Stimulated activated CD8-positive, alpha-beta memory T cell treated with anti-CD3 and anti-CD28 coated beads, Interleukin-4, amount 100 ng/mL, for 24 hours (primary cell): ENCODE measurements at regions not wholly inside any gene's neighbourhood (a gene's known extent, or its start where the extent isn't known, plus 50 kb on each side); places are given as distances from the start of the nearest gene placed in this dataset.
"Not testable (repeated sequence)": the region's sequence is repeated elsewhere in the genome, so short reads cannot be mapped to it uniquely, and the experiment has no call there.

Source experiments
- DNase-seq: peaks from one replicate; pipeline ENCODE4 v3.0.0-alpha.2; 2020; ENCODE audit warnings: low read depth

GRCh38 chr10:43931308-43931930 is 282.7 kb upstream of the ZNF32 start:
- no peak for DNase-seq

- no peak for DNase-seq
These were observed 282.1 kb upstream of the ZNF32 start for GRCh38 chr10:43930777-43931176.

GRCh38 chr10:43930243-43930642 is 281.6 kb upstream of the ZNF32 start:
- no peak for DNase-seq

GRCh38 chr10:43929122-43929521 is 280.4 kb upstream of the ZNF32 start:
- no peak for DNase-seq

GRCh38 chr10:43928425-43928968 is 279.8 kb upstream of the ZNF32 start:
- no peak for DNase-seq

- no peak for DNase-seq
These were observed 278.3 kb upstream of the ZNF32 start for GRCh38 chr10:43926875-43927406.

- DNase-seq: no peak
These were observed 277.7 kb upstream of the ZNF32 start for GRCh38 chr10:43926371-43926770.

GRCh38 chr10:43925793-43926192 is 277.1 kb upstream of the ZNF32 start:
- DNase-seq: no peak

GRCh38 chr10:43923328-43923727 is 274.6 kb upstream of the ZNF32 start:
- no peak for DNase-seq

- DNase-seq: no peak
These were observed 273.9 kb upstream of the ZNF32 start for GRCh38 chr10:43922335-43923280.

- DNase-seq: no peak
These were observed 273.2 kb upstream of the ZNF32 start for GRCh38 chr10:43921881-43922280.

GRCh38 chr10:43921478-43921877 is 272.8 kb upstream of the ZNF32 start:
- DNase-seq: no peak

GRCh38 chr10:43920236-43920758 is 271.6 kb upstream of the ZNF32 start:
- not testable (repeated sequence) for DNase-seq

GRCh38 chr10:43913676-43914235 is 265.1 kb upstream of the ZNF32 start:
- no peak for DNase-seq

- DNase-seq: no peak
These were observed 263.8 kb upstream of the ZNF32 start for GRCh38 chr10:43912469-43912868.

GRCh38 chr10:43906490-43906889 is 257.8 kb upstream of the ZNF32 start:
- DNase-seq: no peak

- no peak for DNase-seq
These were observed 257.0 kb upstream of the ZNF32 start for GRCh38 chr10:43905512-43906236.

- DNase-seq: no peak
These were observed 256.2 kb upstream of the ZNF32 start for GRCh38 chr10:43904844-43905243.

- DNase-seq: no peak
These were observed 255.6 kb upstream of the ZNF32 start for GRCh38 chr10:43904301-43904700.

GRCh38 chr10:43903451-43903850 is 254.8 kb upstream of the ZNF32 start:
- no peak for DNase-seq

GRCh38 chr10:43902842-43903241 is 254.2 kb upstream of the ZNF32 start:
- DNase-seq: no peak
